NCI-H2227 (cell line): ENCODE measurements at regions not wholly inside any gene's neighbourhood (a gene's known extent, or its start where the extent isn't known, plus 50 kb on each side); places are given as distances from the start of the nearest gene placed in this dataset.
"Not testable (repeated sequence)": the region's sequence is repeated elsewhere in the genome, so short reads cannot be mapped to it uniquely, and the experiment has no call there.

Source experiments
- DNase-seq: peaks from one replicate; lab custom pipeline; 2025; ENCODE audit not compliant: unreplicated experiment; lab: John Stamatoyannopoulos, UW

- DNase-seq = no peak
These were observed 113.4 kb upstream of the RAB18 start for GRCh38 chr10:27390681-27391080.

DNA sequence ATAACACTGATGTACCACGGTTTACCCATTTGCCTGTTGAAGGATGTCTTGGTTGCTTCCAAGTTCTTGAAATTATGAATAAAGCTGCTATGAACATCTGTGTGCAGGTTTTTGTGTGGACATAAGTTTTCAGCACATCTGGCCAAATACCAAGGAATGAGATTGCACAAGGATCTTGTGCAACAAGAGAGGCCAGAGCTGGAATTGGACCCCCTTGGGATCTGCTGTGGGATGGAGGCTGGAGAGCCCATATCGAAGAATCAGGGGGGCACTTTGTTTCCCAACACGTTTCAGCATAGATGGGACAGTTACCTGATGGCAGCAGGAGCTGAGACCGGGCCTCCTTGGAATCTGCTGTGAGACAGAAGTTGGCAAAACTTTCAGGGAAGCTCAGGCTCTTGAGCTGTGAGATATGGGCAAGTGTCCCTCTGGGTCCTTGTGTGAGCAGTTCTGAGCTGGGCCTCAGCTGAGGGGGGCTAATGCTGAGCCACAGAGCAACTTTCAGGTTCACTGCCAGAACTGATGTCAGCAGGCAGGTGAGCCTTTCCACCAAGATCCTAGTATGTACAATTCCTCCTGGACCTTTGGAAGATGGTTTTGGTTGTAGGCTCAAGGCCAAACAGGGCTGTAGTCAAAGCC is 115.2 kb upstream of the RAB18 start:
- no peak for DNase-seq

- DNase-seq = no peak
These were observed 120.2 kb upstream of the RAB18 start for GRCh38 chr10:27383595-27384542.

GRCh38 chr10:27382176-27382575 is 121.9 kb upstream of the RAB18 start:
- DNase-seq = no peak

DNA sequence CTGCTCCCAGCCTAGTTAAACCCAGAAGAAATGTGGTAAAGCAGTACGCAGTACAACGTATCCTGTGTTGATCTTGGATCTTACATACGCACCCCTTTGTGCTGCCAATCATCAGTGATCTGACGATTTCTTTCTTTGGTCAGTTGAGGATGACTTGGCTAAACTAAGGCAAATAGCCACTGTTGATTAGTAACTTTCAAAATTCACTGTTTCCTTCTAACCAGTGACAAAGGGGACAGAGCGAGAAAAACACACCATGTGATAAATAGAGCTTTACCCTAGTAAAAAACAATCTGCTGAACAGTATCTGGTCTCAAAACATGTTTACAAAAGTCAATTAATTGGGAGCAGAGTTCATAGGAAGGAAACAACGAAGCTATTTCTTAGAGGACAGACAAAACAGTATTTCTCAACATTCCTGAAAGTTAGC is 123.2 kb upstream of the RAB18 start:
- no peak for DNase-seq

GRCh38 chr10:27379041-27379440 is 125.1 kb upstream of the RAB18 start:
- not testable (repeated sequence) for DNase-seq

DNA sequence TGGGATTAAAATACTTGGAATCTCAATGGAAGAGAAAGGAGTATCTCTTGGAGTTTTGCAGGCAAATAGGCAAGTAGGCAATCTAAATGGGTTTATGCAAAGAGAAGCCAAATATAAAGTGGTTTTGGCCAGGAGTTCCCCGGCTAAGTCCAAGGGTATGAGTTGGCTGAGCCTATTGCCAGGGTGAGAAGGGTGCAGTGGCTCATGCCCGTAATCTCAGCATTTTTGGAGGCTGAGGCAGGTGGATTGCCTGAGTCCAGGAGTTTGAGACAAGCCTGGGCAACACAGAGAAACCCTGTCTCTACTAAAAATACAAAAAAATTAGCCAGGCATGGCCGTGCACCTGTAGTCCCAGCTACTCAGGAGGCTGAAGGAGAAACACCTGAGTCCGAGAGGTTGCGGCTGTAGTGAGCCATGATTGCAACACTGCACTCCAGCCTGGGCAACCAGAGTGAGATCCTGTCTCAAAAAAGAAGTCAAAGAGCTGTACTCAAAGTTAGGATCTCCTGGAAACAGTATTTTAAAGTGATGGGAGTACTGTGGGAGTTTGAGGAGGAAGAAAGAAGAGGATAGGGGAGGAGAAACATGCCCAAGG is 130.4 kb upstream of the RAB18 start:
- no peak for DNase-seq

DNA sequence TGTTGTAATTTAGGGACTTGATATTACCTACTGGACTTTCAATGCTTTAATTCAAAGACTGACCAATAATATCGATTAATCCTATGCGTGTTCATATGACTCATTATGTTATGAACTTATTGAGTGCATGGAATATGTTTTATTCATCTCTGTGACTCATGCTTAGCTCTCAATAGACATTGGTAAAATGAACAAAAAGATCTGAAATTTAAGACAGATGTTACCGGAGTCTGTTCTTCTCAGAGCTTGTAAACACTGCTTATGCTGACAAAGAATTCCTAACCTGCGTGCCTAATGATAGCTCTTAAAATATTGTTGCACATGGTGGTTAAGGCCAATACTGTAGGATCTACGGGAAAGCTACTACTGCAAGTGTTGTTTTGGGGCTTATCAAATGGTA is 131.5 kb upstream of the ACBD5 start:
- DNase-seq = no peak

GRCh38 chr10:27371375-27371774 is 130.8 kb upstream of the ACBD5 start:
- not testable (repeated sequence) for DNase-seq

- no peak for DNase-seq
These were observed 129.3 kb upstream of the ACBD5 start for GRCh38 chr10:27369880-27370279.

DNA sequence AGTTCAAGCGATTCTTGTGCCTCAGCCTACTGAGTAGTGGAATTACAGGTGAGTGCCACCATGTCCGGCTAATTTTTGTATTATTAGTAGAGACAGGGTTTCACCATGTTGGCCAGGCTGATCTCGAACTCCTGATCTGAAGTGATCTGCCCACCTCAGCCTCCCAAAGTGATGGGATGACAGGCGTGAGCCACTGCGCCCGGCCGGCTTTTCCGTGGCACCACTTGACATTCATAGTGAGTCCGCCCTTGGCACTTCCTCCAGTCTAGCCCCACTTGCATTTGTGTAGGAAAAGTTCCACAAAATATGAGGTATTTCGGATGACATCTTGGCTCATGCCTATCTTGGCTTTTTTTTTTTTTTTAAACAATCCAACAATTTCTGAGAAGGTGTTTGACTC is 128.1 kb upstream of the ACBD5 start:
- DNase-seq = no peak

DNA sequence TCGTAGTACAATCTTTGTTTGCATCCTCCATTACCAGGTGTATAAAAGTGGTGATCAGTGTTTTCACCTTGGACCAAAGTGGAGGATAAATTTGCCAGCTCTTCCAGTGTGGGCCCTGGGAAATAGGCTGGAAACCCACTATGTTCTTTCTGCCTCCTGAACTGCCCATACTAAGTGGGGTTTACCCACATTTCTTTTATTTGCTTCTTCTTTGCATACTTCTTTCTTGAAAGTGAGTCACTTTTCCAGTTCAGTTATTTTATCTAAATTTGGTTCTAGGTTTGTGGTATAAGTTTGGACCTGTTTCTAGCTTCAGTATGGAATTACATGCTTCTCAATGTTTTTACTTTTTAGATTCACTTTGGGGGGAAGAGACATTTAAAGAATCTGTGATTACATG is 126.2 kb upstream of the ACBD5 start:
- DNase-seq = no peak

GRCh38 chr10:27364028-27364427 is 123.4 kb upstream of the ACBD5 start:
- no peak for DNase-seq

DNA sequence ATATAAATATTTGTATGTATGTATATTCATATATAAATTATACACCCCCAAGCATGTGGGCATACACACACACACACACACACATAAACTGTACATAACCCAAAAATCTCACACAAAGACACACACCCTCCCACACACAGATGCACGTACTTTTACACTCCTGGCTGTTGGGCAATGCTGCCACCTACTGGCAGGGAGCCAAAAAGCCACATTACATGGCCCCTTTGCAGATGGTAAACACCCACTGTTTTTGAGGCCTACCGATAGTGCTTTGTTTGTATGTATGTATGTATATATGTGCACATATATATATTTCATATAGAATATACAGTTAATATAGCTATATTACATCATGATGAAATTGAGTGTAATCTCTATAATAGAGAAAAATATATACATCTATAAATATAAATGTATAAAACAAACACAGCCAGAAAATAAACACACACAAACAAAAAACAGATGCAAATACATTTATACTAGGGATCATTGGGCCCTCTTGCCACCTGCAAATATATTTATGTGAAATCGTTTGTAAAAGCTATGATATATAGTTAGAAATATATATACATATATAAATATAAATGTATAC is 120.1 kb upstream of the ACBD5 start:
- peak; percentile 84 for DNase-seq

DNA sequence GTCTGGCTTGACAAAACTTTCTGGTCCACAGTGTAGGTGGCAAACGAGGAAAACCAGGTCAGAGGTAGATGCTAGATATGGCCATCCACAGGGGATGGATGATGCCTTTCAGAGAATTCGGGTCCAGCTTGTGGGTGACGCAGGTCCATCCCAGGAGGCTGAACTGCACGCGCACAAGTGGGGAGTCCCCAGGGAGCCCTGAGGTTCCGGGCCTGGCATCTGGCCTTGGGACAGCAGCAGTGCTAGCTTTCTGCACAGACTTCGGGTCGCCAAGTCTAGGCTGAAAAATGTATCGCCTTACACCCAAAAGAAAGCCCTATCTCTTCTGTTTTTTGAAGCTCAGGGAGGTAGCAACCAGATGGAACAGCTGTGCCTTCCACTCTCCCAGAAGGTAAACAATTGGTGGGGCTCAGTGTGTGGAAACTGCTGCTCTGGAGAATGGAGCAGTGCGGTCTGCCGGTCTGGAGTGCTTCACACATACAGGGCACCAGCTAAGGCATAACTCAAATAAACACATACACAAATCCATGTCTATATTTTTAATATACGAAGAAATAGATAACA is 119.3 kb upstream of the ACBD5 start:
- no peak for DNase-seq

DNA sequence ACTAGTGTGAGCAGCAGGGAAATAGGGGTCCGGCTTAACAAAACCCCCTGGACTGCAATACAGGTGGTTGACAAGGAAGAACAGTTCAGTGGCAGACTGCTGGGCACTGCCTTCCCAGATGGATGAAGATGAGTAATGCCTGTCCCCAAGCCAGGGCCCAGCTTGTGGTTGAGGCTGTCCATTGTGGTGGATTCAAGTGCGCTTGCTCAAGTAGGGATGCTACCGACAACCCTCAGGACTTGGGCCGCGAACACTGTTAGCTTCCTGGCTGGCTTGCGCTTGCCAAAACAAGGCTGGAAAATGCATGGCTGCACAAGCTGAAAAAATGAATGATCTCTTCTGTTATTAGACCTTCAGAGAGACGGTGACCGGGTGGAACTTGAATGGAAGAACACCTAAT is 116.1 kb upstream of the ACBD5 start:
- DNase-seq = no peak

GRCh38 chr10:27355918-27356573 is 115.4 kb upstream of the ACBD5 start:
- no peak for DNase-seq

- DNase-seq = not testable (repeated sequence)
These were observed 114.2 kb upstream of the ACBD5 start for GRCh38 chr10:27354643-27355270.

GRCh38 chr10:27354100-27354499 is 113.5 kb upstream of the ACBD5 start:
- DNase-seq = not testable (repeated sequence)

DNA sequence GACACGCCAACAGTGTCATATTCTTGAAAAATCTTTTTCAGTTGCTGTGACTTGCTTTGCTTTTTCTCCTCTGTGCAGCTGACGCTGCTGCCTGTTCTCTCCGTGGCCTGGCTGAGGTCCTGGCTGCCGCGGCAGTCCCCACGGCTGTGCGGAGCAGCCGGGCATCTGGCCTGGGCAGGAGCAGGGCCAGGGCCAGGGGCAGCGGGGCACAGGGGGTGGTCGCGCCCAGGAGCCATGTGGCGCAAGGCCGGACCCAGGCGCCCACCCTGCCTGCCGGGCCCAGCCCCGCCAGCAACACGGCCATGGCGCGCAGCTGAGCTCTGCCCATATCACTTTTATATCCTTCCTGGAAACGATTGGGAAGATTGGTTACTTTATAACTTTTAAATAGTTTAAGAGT is 109.4 kb upstream of the ACBD5 start:
- no peak for DNase-seq
